Renal cortex interstitium (tissue), 11 donors: ENCODE measurements at regions not wholly inside any gene's neighbourhood (a gene's known extent, or its start where the extent isn't known, plus 50 kb on each side); places are given as distances from the start of the nearest gene placed in this dataset.

Experiments used
- DNase-seq, 11 donors: peaks; one replicate each; pipeline ENCODE4 v3.0.0-alpha.2; 2013; ENCODE audit warnings: low read depth in 9 of 11, low spot score in 4 of 11; ENCODE audit errors: extremely low read depth in 1 of 11

DNA sequence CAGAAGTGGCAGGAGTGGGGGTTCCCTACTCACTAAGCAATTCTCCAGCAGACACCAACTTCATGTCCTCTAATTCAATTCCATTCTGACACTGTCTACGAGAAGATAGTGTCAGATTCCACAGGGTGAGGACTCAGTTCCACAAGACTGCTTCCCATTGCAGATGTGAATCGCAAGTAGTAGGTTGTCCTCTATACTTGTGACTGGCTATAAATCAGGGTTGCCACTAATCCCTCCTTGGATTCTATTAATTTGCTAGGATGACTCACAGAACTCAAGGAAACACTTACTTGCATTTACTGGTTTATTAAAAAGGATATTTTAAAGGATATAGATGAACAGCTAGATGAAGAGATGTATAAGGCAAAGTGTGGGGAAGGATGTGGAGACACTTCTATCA is 184.1 kb upstream of the ACVR2A start:
- DNase-seq = no peak

DNA sequence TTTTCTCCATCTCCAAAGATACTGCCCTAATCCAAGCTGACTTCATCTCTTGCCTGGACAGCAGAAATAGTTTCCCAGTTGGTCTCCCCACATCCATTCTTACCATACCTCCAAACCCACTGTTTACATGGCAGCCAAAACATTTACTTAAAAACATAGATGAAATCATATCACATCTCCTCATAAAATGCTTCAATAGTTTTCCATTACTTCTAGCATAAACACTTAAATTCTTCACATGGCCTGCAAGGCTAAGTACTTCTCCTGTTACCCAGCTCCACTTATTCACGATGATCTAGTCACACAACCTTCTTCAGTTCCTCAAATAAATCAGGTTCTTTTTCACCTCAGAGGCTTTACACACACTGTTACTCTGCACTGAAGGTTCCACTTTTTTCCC is 185.8 kb upstream of the ACVR2A start:
- DNase-seq = no peak

DNA sequence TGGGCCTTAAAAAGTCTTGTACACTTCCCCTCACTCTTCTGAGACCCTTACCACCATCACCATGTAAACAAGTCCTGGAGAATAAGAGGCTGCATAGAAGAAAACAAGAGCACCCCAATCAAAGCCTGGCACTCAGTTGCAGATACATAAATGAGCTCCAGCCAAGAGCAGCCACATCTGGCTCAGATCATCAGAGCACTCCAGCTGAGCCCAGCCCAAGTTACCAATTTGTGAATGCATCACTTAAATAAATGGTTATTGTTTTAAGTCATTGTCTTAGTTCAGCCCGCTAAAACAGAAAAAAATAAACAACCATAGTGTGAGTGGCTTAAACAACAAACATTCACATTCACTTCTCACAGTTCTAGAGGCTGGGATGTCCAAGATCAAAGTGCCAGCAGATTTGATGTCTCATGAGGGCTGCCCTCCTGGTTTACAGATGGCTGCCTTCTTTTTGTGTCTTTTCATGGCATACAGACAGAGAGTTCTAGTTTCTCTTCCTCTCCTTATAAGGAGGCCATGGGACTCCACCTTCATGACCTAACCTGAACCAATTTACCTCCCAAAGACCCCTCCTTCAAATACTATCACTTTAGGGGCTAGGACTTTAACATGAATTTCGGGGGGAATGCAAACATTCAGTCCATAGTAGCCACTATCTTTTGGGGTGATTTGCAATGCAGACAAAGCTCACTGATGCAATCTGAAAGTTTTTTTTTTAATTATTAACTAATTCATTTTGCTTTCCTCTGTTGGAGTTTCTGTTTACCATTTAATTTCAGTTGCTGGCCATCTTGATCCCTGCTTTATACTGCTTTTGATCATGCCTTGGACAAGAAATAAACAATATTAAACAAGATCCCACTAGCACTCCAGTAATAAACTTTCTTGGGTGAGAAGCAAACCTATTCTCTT is 187.5 kb upstream of the ACVR2A start:
- no peak for DNase-seq

DNA sequence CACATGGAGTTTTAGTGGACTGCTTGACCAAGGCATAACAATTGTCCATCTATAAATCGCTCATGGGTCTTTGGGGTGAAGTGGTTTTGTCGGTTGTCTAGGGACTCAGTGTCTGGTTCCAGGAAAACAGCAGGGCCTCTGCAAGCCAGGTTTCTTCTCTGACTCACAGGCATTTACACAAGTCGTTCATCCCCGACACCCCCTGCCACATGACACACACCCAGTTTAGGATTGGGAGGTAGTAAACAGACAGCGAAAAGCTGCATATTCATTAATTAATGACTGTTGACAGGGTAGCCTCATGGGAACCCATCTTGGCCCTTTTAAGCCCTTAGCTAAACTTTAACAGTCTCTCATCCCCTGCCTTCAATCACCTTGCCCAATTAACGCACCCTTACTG is 194.8 kb upstream of the ACVR2A start:
- no peak for DNase-seq

DNA sequence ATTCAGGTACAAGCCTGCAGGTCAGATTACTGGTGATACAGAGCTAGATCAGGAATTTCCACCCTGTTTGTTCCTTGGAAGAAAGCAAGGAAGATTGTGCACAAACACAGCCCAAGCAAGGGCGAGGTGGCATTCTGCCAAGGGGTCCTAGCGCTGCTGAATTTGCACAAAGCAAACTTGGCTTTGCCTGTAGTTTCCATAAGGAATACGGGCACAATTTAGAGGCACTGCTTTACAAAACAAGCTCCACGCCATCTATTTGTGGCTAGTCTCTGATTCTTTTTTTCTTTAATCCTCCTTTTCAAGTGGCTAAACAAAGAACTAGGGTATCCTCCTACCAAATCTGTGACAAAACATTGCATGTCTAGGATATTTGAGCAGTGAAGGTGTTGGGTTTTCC is 195.5 kb upstream of the ACVR2A start:
- no peak for DNase-seq

DNA sequence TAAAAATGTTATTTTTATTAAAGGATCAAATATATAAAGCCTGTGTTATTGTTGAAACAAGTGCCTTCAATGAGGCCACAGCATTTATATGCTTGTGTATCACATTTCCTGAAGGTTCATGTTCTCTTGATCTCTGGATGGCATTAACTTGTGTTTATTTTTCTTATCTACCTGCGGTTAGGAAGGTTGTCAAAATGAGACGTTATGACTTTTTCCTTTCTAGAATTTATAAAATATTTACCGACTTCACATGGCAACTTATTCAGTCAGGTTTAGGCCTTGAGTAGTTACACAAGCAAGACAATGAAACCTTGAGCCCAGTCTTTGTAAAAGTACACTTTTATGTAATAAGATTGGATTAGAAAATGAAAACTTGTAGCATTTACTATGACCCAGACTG is 196.4 kb upstream of the ACVR2A start:
- DNase-seq = no peak

DNA sequence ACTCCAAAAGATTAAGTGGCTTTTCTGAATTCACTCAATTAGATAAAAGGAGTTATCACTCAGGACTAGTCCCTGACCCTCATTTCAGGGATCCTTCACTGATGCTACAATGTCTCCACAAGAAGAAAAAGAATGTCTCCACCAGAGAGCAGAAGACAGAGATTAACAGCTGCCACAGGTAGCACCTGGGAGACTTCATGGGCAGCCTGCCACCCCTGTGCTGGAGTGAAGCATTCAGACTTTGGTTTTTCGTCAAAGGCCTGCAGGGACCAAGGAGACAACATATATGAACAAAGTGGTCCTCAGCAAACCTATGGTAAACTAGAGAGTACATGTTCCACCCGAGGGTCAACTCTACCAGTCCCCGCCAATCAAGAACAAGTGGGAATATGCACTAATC is 197.0 kb upstream of the ACVR2A start:
- DNase-seq = no peak

DNA sequence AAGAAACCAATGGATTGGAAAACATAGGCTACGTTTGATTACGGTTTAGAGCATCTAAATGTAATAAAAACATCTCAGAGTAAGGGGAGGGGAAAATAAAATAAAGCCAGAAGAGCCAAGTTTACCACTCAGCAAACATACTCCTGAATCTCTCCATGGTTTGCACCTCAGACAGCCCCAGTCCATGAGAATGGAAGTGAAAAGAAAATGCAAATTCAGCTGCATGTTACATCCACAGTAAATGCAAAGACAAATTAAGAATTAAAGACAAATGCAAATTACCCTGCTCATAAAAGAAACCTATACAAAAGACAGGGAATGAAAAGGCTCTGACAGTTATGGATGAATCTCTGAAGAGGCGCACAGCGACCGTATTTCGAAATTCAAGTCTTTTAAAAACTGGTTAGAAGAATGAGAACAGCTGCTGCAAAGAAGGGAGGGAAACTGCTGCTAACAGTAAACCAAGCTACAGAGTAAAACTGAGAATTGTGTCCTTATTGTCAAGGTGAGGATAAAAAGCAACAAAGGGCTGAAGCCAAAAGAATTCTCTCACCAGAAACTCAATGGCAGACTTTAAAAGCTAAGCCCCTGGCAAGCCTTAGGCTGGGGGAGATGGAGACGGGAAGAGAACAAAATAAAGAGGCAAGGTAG is 197.9 kb upstream of the ACVR2A start:
- no peak for DNase-seq

DNA sequence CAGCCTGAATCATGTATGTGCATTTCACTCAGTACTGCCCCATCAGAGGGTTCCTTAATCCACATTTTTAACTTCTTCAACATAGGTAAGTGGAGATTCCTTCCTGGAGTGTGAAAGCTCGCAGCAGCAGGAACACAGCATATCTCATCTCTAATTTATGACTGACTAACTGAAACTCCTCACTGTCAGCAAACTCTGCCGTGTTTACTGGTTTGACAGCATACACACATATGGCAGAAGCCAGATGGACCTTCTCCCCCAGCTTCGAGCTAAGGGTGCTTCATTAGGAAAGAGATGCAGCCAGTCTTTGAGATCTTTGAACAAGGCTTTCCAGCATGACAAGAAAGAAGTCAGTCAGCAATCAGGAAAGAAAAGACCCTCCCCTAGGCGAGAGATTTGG is 200.3 kb upstream of the ACVR2A start:
- DNase-seq = no peak

DNA sequence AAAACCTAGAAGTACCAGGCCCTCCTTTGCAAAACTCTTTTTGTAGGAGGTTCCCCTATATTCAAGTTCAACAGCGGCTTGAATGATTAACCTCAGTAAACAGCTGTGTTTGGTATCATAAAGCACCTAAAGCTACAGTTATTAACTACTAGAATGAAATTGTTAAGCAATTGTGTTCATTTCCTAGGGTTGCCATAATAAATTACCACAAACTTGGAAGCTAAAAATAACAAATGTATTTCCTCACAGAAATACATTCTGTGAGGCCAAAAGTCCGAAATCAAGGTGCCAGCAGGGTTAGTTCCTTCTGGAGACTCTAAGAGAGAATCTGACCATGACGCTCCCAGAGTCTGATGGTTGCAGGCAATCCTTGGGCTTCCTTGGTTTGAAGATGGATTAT is 202.1 kb upstream of the ACVR2A start:
- no peak for DNase-seq

DNA sequence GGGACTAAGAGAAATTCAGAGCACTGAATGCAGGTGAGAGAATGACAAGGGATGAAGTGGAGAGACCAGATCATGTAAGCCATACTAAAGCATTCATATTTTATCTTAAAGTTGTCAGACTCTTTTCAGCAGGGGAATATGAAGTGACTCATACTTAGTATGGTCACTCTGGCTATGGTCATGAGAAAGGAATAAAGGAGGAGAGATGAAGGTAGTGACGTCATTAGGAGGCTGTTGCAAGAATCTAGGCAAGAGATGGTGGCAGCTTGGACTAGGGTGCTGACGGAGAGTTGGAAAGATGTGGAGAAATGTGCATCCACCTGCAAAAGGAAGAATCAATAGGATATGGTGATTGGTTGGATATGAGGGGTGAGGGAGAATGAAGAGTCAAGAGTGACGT is 203.2 kb upstream of the ACVR2A start:
- DNase-seq = no peak

DNA sequence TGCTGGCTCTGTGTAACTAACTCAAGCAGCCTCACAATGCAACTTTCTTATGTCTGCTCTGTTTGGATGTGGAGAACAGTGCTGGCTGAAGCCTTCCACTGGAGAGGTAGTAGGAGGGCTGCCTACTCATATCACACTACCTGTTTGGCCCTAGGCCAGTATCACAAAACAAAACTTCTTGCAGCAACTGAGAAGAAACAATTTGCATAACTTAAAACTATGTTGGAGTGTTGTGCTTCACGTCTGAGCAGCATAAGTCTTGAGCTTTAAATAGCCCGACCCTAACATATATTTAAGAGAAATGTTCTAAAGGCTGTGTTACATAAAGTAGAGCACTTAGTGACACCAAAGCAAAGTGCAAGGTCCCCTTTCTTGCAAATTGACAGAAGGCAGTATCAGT is 204.9 kb upstream of the ACVR2A start:
- DNase-seq = no peak

DNA sequence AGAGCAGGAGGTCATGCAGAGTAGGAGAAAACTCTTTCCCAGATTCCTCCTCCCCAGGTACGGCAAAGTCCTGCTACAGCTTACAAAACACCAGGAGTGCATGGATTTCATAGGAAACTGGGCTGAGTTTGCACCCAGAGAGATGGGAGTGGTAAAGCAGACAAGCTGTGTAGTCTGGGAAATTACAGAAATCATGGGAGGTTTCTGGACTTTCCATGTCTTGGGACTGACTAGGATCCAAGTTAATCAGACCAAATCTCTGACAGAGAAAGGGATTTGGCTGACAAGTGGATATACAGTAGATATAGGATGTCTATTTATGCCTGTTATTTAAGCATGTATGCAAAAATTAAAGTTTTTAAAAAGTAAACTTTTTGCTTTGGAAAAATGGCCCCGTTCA is 205.4 kb upstream of the ACVR2A start:
- no peak for DNase-seq

DNA sequence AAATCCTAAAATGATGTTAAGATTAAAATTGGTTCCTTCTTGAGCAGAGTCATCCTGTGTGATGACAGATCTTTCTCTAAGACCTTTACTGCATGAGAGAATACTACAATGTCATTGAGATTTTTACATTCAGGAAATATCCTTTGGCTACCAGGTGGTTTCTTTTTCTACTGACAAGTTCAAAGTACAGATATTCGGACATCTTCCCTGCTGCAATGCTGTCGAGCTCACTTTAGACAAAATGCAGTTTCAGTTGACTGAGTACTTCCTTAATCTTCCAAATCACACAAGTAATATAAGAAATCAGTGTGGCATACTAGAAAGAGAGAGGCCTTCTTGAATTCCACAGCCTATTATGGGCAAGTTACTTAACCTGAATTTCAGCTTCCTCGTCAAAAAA is 207.9 kb upstream of the ACVR2A start:
- no peak for DNase-seq

DNA sequence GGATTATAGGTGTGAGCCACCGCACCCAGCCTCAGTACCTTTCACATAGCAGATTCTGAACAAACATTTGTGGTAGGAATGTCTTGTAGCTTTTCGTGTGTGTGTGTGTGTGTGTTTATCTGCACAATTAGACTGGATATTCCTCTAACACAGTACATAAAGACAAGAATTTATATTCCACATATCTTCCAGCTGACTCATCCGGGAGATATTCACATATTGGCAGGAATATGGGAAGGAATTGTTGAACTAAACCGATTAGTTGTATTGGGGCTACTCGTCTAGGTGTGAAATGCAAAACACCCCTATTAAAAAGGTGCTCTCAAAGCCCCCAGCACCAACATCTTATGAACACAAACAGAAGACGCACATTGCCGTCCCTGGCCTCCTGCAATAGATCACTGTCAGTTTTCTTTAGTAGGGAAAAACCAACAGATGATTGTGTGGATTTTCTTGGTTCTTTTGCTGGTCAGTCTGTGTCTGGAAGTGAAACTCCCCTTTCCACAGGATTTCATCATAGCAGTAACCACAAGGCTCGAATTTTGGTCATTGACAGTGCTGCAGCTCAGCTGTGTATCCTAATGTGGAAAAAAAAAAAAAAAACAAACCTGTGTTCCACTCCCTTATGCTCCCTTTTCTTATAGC is 208.5 kb upstream of the ACVR2A start:
- no peak for DNase-seq

DNA sequence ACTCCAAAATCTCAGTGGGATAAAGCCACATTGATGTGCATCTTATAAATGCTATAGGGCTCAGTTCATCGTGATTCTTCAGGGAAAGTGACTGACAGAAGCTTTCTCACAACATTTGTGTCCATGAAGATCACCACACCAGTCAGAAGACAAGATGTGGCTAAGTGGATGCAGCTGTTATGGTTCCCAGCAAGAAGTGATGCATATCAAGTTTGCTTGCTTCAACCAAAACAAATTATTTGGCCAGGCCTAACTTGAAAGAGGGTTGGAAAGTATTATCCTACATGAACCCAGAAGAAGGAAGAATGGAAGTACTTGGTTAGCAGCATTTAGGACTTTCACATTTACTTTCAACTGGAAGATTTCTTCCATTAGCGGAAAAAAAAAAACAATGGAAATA is 210.0 kb upstream of the ACVR2A start:
- no peak for DNase-seq

DNA sequence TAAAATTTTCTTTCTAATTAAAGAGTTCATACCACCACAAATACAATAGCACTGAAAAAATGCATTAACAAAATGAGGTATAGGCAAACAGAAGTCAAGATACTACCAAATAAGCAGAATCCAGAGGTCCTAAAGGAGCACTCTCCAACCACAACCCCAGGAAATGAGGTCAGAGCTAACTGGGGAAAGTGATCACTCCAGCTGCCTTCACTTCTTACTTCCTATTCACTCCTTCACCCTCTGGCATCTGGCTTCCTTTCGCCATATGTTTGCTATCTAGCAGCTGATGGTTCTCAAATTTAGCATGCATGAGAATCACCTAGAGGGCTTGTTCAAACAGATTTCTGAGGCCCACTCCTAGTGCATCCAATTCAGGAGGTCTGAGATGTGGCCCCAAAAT is 212.6 kb upstream of the ACVR2A start:
- no peak for DNase-seq

DNA sequence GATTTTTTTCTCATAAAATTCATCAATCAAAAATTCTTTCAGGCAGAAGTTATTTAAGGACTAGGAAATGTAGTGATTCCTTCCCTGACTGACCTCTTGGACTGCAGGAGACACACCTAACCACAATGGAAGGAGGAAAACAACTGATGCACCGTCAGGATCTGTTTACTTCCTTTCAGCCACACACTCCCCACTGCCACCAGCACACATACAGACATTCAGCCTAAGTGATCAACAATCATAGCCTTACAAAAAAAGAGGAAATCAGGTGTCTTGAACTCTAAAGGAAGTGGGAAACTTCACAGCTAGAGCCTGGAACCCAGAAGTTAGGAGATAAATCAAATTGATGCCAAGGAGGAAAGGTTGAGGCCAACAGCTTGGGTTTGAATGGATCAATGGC is 213.5 kb upstream of the ACVR2A start:
- no peak for DNase-seq

DNA sequence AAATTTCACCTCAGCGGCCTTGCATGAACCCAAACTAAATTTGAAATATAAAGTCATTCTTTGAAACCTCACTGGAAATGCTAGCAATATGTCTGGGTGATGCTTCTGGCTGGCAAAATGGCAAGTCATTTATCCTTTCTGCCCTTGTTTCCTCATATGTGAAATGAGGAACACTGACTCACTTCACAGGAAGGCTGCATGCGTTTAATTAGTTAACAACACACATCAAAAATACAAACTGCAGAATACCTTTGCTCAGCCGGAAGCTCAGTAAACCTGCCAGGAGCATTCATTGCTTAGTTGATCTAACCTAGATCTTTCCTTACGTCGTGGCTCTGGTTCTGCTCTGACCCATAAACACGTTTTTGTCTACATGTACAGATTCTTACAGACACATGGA is 214.2 kb upstream of the ACVR2A start:
- DNase-seq = no peak

DNA sequence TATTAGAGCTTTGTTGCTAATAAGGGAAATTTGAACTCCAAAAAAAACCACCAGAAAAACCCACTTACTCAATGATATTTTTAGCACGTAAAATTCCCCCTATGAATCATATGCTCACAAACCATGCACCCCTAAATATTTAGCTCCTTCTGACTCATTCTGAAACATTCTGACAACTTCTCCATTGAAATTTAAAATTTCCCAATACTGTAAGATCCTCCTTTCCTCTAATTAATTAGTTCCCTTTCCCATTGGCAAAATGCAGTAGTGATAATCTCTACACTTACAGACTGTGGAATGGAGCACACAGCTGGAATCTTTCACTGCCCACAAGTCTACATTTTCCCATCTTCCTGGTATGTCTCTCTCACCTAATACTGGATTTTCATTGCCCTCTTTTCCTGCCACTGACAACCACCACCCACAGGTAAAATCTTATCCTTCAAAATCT is 215.8 kb upstream of the ACVR2A start:
- no peak for DNase-seq
